ENCODE measurements at regions not wholly inside any gene's neighbourhood (a gene's known extent, or its start where the extent isn't known, plus 50 kb on each side); places are given as distances from the start of the nearest gene placed in this dataset.

DNA sequence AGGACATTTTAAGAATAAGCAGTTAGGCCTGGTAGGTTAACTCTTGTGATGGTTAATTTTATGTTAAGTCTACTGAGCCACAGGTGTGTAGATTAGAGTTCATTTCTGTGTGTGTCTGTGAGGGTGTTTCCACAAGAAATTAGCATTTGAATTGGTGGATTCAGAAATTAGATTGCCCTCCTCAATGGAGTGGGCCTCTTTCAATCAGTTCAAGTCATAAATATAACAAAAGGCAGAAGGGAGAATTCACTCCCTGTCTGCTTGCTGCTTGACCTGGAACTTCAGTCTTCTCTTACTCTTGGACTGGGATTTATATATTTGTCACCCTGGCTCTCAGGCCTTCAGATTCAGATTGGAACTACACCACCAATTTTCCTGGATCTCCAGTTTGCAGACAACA, 55.3 kb upstream of the POM121L12 start:
- Histone ChIP-seq H3K4me3 (ENCODE audit: low read depth in 1 of 2, low read length in 2 of 2) (no peak overlapping the region), H3K9me3 (ENCODE audit: control insufficient read depth in 1 of 2, low read length in 2 of 2) (peaks cover 0 to 4% of the 10 kb centered on the region in 2 donors), H3K36me3 (ENCODE audit: control insufficient read depth in 1 of 2, insufficient read depth in 2 of 2, low read length in 2 of 2) (no peaks in the 10 kb centered on the region), H3K4me1 (ENCODE audit: control insufficient read depth in 1 of 2, insufficient read depth in 2 of 2, low read length in 2 of 2) (no peaks in the 10 kb centered on the region), H3K27ac (ENCODE audit: low read length) (no peak overlapping the region), H3K27me3 (ENCODE audit: low read depth, low read length) (no peaks in the 10 kb centered on the region)

DNA sequence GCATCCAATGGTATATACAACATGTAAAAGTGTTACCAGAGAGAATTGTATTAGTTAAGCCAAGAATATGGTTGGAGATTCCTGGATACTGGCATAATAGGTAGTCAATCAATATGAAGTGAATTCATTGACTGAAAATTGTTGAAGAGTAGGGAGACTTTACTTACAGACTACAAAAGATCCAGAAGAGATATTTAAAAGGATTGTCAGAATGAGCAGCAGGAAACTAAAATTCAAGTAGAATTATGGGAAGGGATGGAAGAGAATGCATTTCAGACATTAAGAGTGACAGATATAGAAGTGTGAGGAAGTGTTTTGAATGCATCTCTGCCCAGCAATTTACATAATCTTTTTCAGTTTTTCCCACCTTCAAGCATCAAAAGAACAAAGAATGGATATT, 62.3 kb upstream of the POM121L12 start:
- no peaks in the 10 kb centered on the region for H3K27me3 ChIP-seq (ENCODE audit: low read depth, low read length)
- H3K4me1 ChIP-seq (ENCODE audit: control insufficient read depth in 1 of 2, insufficient read depth in 2 of 2, low read length in 2 of 2), result no peaks in the 10 kb centered on the region
- H3K27ac ChIP-seq (ENCODE audit: low read length), result no peak overlapping the region

DNA sequence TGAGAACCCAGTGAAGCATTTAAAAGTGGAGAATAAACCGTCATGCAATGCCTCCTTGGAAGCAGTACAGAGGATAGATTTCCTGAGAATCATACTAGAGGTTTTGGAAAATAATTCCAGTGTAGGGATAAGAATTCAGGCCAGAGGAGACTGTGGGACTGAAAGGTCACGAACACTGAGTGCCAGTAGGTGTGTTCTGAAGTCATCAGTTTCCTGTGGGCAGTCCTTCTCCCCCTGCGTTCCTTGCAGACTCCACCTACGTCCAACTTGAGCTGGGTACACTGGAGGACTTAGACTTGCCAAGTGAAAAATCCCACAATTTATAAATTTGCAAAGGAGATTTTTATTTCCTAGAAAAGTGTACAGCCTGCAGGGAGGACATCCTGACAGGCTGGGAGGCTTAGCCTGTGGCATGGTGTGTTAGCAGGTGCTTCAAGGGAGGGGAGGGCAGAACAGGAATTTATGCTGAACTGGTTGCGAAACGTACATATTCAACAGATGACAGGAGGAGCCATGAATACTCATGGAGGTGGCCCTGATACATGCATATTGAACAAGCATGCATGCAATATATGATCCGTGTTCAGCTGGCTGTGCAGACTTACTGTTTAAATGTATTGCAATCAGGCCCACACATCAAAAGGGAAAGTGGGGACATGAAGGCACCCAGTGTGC, 72.9 kb upstream of the POM121L12 start:
- no peaks in the 10 kb centered on the region for H3K27me3 ChIP-seq (ENCODE audit: low read depth, low read length)
- H3K4me3 ChIP-seq (ENCODE audit: low read depth in 1 of 2, low read length in 2 of 2), result no peak overlapping the region
- no peaks in the 10 kb centered on the region for H3K36me3 ChIP-seq (ENCODE audit: control insufficient read depth in 1 of 2, insufficient read depth in 2 of 2, low read length in 2 of 2)
- no peaks in the 10 kb centered on the region for H3K4me1 ChIP-seq (ENCODE audit: control insufficient read depth in 1 of 2, insufficient read depth in 2 of 2, low read length in 2 of 2)
- no peak overlapping the region for H3K27ac ChIP-seq (ENCODE audit: low read length)
- H3K9me3 ChIP-seq (ENCODE audit: control insufficient read depth in 1 of 2, low read length in 2 of 2), result peaks cover 0 to 4% of the 10 kb centered on the region in 2 donors

More for the DNA sequence above, 62.3 kb upstream of the POM121L12 start:
- H3K9me3 ChIP-seq (ENCODE audit: control insufficient read depth in 1 of 2, low read length in 2 of 2), result no peaks in the 10 kb centered on the region
- H3K4me3 ChIP-seq (ENCODE audit: low read depth in 1 of 2, low read length in 2 of 2), result no peak overlapping the region
- no peaks in the 10 kb centered on the region for H3K36me3 ChIP-seq (ENCODE audit: control insufficient read depth in 1 of 2, insufficient read depth in 2 of 2, low read length in 2 of 2)

DNA sequence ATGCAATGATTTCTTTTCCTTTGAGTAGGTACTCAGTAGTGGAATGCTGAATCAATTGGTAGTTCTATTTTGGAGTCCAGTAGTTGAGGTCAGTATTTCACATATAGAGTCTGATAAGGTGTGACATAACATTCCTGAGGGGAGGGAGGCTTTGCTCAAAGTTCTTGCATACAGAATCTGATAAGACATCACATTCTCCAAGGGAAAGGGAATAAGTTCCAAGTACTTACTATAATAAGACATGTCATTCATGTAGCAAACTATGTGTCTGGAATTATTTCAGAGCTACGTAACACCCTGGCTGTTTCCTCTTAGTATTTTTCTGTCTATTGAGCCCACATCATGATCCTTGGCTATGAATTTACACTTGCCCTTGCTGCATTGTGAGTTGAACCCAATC, 74.3 kb upstream of the POM121L12 start:
- no peaks in the 10 kb centered on the region for H3K36me3 ChIP-seq (ENCODE audit: control insufficient read depth in 1 of 2, insufficient read depth in 2 of 2, low read length in 2 of 2)
- no peaks in the 10 kb centered on the region for H3K27me3 ChIP-seq (ENCODE audit: low read depth, low read length)
- H3K9me3 ChIP-seq (ENCODE audit: control insufficient read depth in 1 of 2, low read length in 2 of 2), result peaks cover 0 to 4% of the 10 kb centered on the region in 2 donors
- no peaks in the 10 kb centered on the region for H3K4me1 ChIP-seq (ENCODE audit: control insufficient read depth in 1 of 2, insufficient read depth in 2 of 2, low read length in 2 of 2)
- no peak overlapping the region for H3K27ac ChIP-seq (ENCODE audit: low read length)
- H3K4me3 ChIP-seq (ENCODE audit: low read depth in 1 of 2, low read length in 2 of 2), result no peak overlapping the region

DNA sequence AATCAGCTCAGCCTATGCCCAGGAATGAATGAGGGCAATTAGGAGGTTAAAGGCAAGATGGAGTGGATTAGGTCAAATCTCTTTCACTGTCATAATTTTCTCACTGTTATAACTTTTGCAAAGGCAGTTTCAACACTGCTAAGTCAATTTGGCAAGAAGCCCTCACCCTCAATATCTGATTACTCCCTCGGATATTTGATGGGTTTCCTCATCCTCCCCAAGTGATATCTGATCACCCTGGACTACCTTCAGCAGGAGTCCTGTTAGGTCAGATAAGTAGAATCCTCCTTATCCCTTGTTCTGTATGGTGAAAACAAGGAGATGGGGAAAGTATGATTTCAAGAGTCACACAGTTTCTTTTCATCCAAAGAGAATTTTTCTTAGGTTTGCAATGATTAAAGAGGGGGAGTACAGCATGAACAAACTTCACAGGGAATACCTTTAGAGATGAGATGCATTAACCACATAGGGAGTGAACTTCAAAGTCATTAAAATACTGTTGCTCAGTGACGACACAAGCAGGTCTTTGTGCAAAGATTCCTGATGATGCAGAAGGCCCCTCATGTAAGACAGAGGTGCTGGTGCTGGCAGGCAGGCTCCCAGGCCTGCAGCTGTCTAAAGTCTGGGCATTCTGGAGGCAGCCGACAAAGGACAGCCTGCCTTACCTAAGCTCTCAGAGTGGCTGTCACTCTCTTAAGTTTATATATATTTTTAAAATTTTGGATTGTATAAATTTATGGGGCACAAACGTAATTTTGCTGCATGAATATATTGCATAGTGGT, 75.4 kb upstream of the POM121L12 start:
- H3K4me3 ChIP-seq (ENCODE audit: low read depth in 1 of 2, low read length in 2 of 2), result no peak overlapping the region
- H3K4me1 ChIP-seq (ENCODE audit: control insufficient read depth in 1 of 2, insufficient read depth in 2 of 2, low read length in 2 of 2), result no peaks in the 10 kb centered on the region
- peaks cover 0 to 4% of the 10 kb centered on the region in 2 donors for H3K9me3 ChIP-seq (ENCODE audit: control insufficient read depth in 1 of 2, low read length in 2 of 2)
- no peaks in the 10 kb centered on the region for H3K27me3 ChIP-seq (ENCODE audit: low read depth, low read length)
- H3K36me3 ChIP-seq (ENCODE audit: control insufficient read depth in 1 of 2, insufficient read depth in 2 of 2, low read length in 2 of 2), result no peaks in the 10 kb centered on the region
- H3K27ac ChIP-seq (ENCODE audit: low read length), result no peak overlapping the region

DNA sequence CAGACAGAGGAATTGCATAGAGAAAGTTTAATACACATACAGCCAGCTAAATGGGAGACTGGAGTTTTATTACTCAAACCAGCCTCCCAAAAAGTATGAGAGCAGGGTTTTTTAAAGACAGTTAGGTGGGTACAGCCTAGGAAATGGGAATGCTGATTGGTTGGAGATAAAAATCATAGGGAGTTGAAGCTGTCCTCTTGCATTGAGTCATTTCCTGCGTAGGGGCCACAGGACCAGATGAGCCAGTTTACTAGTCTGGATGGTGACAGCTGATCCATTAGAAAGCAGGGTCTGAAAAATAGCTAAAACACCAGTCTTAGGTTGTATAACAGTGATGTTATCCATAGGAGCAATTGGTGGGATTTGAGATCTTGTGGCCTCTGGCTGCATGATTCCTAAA, 76.1 kb upstream of the POM121L12 start:
- H3K4me3 ChIP-seq (ENCODE audit: low read depth in 1 of 2, low read length in 2 of 2), result no peak overlapping the region
- no peaks in the 10 kb centered on the region for H3K36me3 ChIP-seq (ENCODE audit: control insufficient read depth in 1 of 2, insufficient read depth in 2 of 2, low read length in 2 of 2)
- H3K27me3 ChIP-seq (ENCODE audit: low read depth, low read length), result no peaks in the 10 kb centered on the region
- no peaks in the 10 kb centered on the region for H3K4me1 ChIP-seq (ENCODE audit: control insufficient read depth in 1 of 2, insufficient read depth in 2 of 2, low read length in 2 of 2)
- H3K27ac ChIP-seq (ENCODE audit: low read length), result no peak overlapping the region
- no peaks in the 10 kb centered on the region for H3K9me3 ChIP-seq (ENCODE audit: control insufficient read depth in 1 of 2, low read length in 2 of 2)

DNA sequence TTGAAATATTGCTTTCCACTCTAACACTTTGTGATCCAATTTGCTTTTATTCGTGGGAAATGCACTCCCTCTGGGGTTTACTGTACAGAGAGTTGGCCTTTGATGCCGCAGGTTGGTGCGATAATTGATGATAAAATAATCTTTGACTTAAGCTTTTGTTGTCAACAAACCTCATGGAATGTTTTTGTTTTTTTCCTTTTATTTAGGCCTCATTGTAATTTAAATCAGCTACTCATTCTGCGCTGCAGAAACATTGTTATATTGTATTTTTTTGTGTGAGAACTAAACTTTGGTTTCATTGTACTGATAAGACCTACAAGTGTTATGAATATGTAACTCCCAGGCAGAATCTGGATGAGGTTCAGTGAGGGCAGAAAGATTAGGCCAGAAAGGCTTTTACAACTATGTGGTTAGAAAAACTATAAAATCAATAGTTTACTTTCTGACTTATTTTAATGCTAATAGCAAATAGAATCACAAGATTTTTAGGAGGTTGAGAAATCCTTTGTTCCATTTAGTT, 76.8 kb upstream of the POM121L12 start:
- no peaks in the 10 kb centered on the region for H3K27me3 ChIP-seq (ENCODE audit: low read depth, low read length)
- H3K36me3 ChIP-seq (ENCODE audit: control insufficient read depth in 1 of 2, insufficient read depth in 2 of 2, low read length in 2 of 2), result no peaks in the 10 kb centered on the region
- H3K4me3 ChIP-seq (ENCODE audit: low read depth in 1 of 2, low read length in 2 of 2), result no peak overlapping the region
- no peaks in the 10 kb centered on the region for H3K4me1 ChIP-seq (ENCODE audit: control insufficient read depth in 1 of 2, insufficient read depth in 2 of 2, low read length in 2 of 2)
- H3K27ac ChIP-seq (ENCODE audit: low read length), result no peak overlapping the region
- no peaks in the 10 kb centered on the region for H3K9me3 ChIP-seq (ENCODE audit: control insufficient read depth in 1 of 2, low read length in 2 of 2)

DNA sequence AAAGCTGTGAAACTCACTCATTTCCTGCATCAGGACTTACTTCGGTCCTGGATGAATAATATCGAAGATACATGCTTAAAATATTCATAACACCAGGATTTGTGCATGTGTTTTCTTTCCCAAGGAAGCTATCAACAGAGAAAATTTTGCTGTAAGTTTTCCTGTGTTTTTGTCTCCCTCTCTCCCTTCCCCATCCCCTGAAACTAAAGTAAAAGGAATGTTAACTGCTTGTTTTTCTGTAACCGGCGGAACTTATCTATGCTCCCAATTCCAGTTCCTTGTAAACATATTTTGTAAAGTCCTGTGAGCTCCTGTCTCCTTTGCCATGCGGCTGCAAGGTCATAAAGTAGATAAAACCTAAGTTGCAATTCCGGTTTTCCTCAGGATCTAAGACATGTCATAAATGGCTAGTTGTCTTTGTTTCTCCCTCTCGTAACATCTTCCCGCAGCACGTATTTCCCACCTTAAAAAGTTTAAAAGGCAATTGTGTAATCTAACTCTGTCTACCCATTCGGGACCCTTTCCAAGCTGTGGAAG, 79.0 kb upstream of the POM121L12 start:
- Histone ChIP-seq H3K4me3 (ENCODE audit: low read depth in 1 of 2, low read length in 2 of 2) (no peak overlapping the region), H3K27me3 (ENCODE audit: low read depth, low read length) (no peaks in the 10 kb centered on the region), H3K27ac (ENCODE audit: low read length) (no peak overlapping the region), H3K36me3 (ENCODE audit: control insufficient read depth in 1 of 2, insufficient read depth in 2 of 2, low read length in 2 of 2) (no peaks in the 10 kb centered on the region), H3K4me1 (ENCODE audit: control insufficient read depth in 1 of 2, insufficient read depth in 2 of 2, low read length in 2 of 2) (no peaks in the 10 kb centered on the region), H3K9me3 (ENCODE audit: control insufficient read depth in 1 of 2, low read length in 2 of 2) (no peaks in the 10 kb centered on the region)

DNA sequence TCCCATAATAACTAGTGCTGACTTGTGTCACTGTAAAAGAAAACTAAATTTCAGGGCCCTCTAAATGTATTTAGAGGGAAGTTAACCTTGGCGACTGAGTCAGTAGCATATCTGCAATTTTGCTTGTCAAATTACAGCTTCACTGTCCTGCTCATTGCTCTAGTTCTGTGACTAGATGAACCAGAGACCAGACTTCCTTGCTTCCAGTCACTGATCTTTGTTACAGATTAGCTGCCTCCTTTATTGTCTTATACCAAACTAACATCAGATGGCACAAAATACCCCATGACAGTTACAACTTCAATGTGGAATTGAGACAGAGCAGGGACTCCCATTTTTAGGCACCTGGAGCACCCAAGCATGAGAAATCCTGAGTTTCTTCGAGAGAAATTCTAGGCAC, 79.9 kb upstream of the POM121L12 start:
- no peaks in the 10 kb centered on the region for H3K9me3 ChIP-seq (ENCODE audit: control insufficient read depth in 1 of 2, low read length in 2 of 2)
- H3K27me3 ChIP-seq (ENCODE audit: low read depth, low read length), result no peaks in the 10 kb centered on the region
- no peaks in the 10 kb centered on the region for H3K36me3 ChIP-seq (ENCODE audit: control insufficient read depth in 1 of 2, insufficient read depth in 2 of 2, low read length in 2 of 2)
- no peaks in the 10 kb centered on the region for H3K4me1 ChIP-seq (ENCODE audit: control insufficient read depth in 1 of 2, insufficient read depth in 2 of 2, low read length in 2 of 2)
- H3K27ac ChIP-seq (ENCODE audit: low read length), result no peak overlapping the region
- no peak overlapping the region for H3K4me3 ChIP-seq (ENCODE audit: low read depth in 1 of 2, low read length in 2 of 2)

DNA sequence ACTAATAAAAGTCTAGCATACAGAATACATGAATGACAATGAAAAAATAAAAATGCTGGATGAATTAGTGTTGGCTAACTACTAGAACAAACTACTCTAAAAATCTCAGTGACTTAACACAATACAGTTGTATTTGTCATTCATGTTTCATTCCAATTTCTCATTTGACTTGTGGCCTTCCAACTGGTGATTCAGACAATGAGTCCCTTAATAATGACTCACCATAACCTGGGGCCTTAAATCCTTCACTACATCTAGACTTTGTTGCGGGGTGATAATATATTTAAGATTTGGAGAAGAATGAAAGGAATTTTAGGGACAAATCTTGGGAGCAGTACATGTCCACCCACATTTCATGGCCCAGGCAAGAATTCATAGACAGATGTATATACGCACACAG, 90.5 kb upstream of the POM121L12 start:
- Histone ChIP-seq H3K27ac (ENCODE audit: low read length) (no peak overlapping the region), H3K36me3 (ENCODE audit: control insufficient read depth in 1 of 2, insufficient read depth in 2 of 2, low read length in 2 of 2) (no peaks in the 10 kb centered on the region), H3K9me3 (ENCODE audit: control insufficient read depth in 1 of 2, low read length in 2 of 2) (no peaks in the 10 kb centered on the region), H3K27me3 (ENCODE audit: low read depth, low read length) (no peaks in the 10 kb centered on the region), H3K4me1 (ENCODE audit: control insufficient read depth in 1 of 2, insufficient read depth in 2 of 2, low read length in 2 of 2) (no peaks in the 10 kb centered on the region), H3K4me3 (ENCODE audit: low read depth in 1 of 2, low read length in 2 of 2) (no peak overlapping the region)

DNA sequence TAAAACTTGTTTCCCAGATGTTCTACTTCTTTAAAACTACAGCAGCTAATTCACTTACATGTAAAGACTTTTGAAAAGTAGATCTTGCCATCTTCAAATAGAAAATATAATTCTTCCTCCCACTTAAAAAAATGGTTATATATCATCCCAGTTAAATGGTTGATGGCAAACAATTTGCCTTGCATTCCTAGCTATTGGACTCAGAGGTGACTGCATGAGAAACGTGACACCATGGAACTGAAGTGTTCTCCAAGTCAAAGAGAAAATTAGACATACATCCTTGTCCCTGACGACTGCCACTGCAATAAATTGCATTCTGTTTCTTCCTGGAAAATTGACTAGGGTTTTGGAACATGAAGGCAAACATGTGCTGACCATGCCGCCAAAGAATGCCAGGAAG, 95.0 kb upstream of the POM121L12 start:
- Histone ChIP-seq H3K27ac (ENCODE audit: low read length) (no peak overlapping the region), H3K4me1 (ENCODE audit: control insufficient read depth in 1 of 2, insufficient read depth in 2 of 2, low read length in 2 of 2) (no peaks in the 10 kb centered on the region), H3K4me3 (ENCODE audit: low read depth in 1 of 2, low read length in 2 of 2) (no peak overlapping the region), H3K9me3 (ENCODE audit: control insufficient read depth in 1 of 2, low read length in 2 of 2) (no peaks in the 10 kb centered on the region), H3K36me3 (ENCODE audit: control insufficient read depth in 1 of 2, insufficient read depth in 2 of 2, low read length in 2 of 2) (no peaks in the 10 kb centered on the region), H3K27me3 (ENCODE audit: low read depth, low read length) (no peaks in the 10 kb centered on the region)

All from muscle layer of duodenum (tissue), 2 donors.